ENCODE measurements at regions not wholly inside any gene's neighbourhood (a gene's known extent, or its start where the extent isn't known, plus 50 kb on each side); places are given as distances from the start of the nearest gene placed in this dataset.

GRCh38 chr10:24027107-24027506 is 181.8 kb upstream of the KIAA1217 start:
- TF ChIP-seq CTCF (conservative IDR thresholded peaks at IDR 0.05; ENCODE audit: low read length), result no peak
- no peak for TF ChIP-seq EZH2phosphoT487 (IDR thresholded peaks at IDR 0.05; ENCODE audit: borderline replicate concordance, low read depth, low read length)

Data from OCI-LY7 (cell line).